GM21526 (cell line): ENCODE measurements at regions not wholly inside any gene's neighbourhood (a gene's known extent, or its start where the extent isn't known, plus 50 kb on each side); places are given as distances from the start of the nearest gene placed in this dataset.
"Not testable (repeated sequence)": the region's sequence is repeated elsewhere in the genome, so short reads cannot be mapped to it uniquely, and the experiment has no call there.

Source experiments
- ATAC-seq: cut with Tn5 transposase; IDR thresholded peaks from one replicate; pipeline ENCODE4 v1.9.1; 2021; ENCODE audit warnings: moderate library complexity; ENCODE audit not compliant: unreplicated experiment, low FRiP score

GRCh38 chr12:59517522-59517921, 78.3 kb upstream of the SLC16A7 start:
- ATAC-seq = no peak

- ATAC-seq = no peak
Measured at GRCh38 chr12:59500915-59501314, 94.9 kb upstream of the SLC16A7 start.

GRCh38 chr12:59500335-59500734, 95.5 kb upstream of the SLC16A7 start:
- no peak for ATAC-seq

- ATAC-seq = peak; percentile 95
Measured at GRCh38 chr12:59499774-59500173, 96.1 kb upstream of the SLC16A7 start.

GRCh38 chr12:59494617-59495016, 101.2 kb upstream of the SLC16A7 start:
- no peak for ATAC-seq

- ATAC-seq = no peak
Measured at GRCh38 chr12:59491877-59492276, 104.0 kb upstream of the SLC16A7 start.

- ATAC-seq = no peak
Measured at GRCh38 chr12:59486827-59487226, 109.0 kb upstream of the SLC16A7 start.

- ATAC-seq = peak; percentile 92
Measured at GRCh38 chr12:59484575-59484974, 111.3 kb upstream of the SLC16A7 start.

GRCh38 chr12:59474236-59474635, 121.6 kb upstream of the SLC16A7 start:
- not testable (repeated sequence) for ATAC-seq

GRCh38 chr12:59472273-59472672, 123.6 kb upstream of the SLC16A7 start:
- ATAC-seq = no peak

GRCh38 chr12:59459966-59460660, 135.7 kb upstream of the SLC16A7 start:
- no peak for ATAC-seq

- ATAC-seq = no peak
Measured at GRCh38 chr12:59453475-59453874, 142.4 kb upstream of the SLC16A7 start.

- no peak for ATAC-seq
Measured at GRCh38 chr12:59452746-59453145, 143.1 kb upstream of the SLC16A7 start.

- no peak for ATAC-seq
Measured at GRCh38 chr12:59452259-59452658, 143.6 kb upstream of the SLC16A7 start.

- no peak for ATAC-seq
Measured at GRCh38 chr12:59446116-59446515, 149.7 kb upstream of the SLC16A7 start.

- no peak for ATAC-seq
Measured at GRCh38 chr12:59444932-59445331, 150.9 kb upstream of the SLC16A7 start.

- no peak for ATAC-seq
Measured at GRCh38 chr12:59432057-59432456, 163.8 kb upstream of the SLC16A7 start.

GRCh38 chr12:59431266-59431665, 164.6 kb upstream of the SLC16A7 start:
- no peak for ATAC-seq

GRCh38 chr12:59429766-59430165, 166.1 kb upstream of the SLC16A7 start:
- ATAC-seq = no peak

- no peak for ATAC-seq
Measured at GRCh38 chr12:59425798-59426197, 170.0 kb upstream of the SLC16A7 start.

GRCh38 chr12:59424666-59425065, 171.2 kb upstream of the SLC16A7 start:
- ATAC-seq = not testable (repeated sequence)

- no peak for ATAC-seq
Measured at GRCh38 chr12:59414051-59414450, 181.8 kb upstream of the SLC16A7 start.

- ATAC-seq = no peak
Measured at GRCh38 chr12:59408431-59408830, 187.4 kb upstream of the SLC16A7 start.
